ENCODE measurements at regions not wholly inside any gene's neighbourhood (a gene's known extent, or its start where the extent isn't known, plus 50 kb on each side); places are given as distances from the start of the nearest gene placed in this dataset.
"Not testable (repeated sequence)": the region's sequence is repeated elsewhere in the genome, so short reads cannot be mapped to it uniquely, and the experiment has no call there.

DNA sequence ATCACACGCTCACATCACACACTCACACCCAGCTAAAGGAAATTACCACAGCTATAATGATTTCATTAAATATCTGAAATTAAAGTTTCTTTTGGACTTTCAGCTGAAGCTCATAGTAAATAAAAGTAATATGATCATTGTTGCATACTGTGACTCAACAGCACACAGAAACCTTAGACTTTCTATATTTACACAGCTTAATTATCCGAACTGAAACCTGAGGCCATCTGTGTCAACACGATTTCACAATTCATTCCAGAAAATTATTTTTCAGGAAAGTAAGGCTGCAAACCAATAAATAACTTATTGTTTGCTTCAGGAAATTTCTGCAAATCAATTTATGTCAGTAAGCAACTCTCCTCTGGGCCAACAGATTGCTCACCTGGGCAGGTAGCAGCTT lies 1352.2 kb upstream of the CDH18 start:
- not testable (repeated sequence) for TF ChIP-seq POLR2A, SPI1, TAF1, POLR2AphosphoS5 (IDR thresholded peaks at IDR 0.05; ENCODE audit: low read depth, low read length)

Data from GM12891 (cell line).